ENCODE measurements at regions not wholly inside any gene's neighbourhood (a gene's known extent, or its start where the extent isn't known, plus 50 kb on each side); places are given as distances from the start of the nearest gene placed in this dataset.

GRCh38 chr12:88842314-88842713 is 262.0 kb upstream of the KITLG start:
- no peak overlapping the region for H3K27ac ChIP-seq (ENCODE audit: low read depth, low read length)
- H3K4me2 ChIP-seq (ENCODE audit: low read length), result no peak overlapping the region
- no peaks in the 10 kb centered on the region for H3K9me3 ChIP-seq (ENCODE audit: control insufficient read depth, insufficient read depth, low read length)
- no peaks in the 10 kb centered on the region for H3K27me3 ChIP-seq (ENCODE audit: control insufficient read depth, low read length)
- no peaks in the 10 kb centered on the region for H3F3A ChIP-seq (ENCODE audit: control insufficient read depth, insufficient read depth)
- no peaks in the 10 kb centered on the region for H3K9me2 ChIP-seq (replicated peaks; ENCODE audit: control insufficient read depth, low read length)
- H3K4me1 ChIP-seq (ENCODE audit: control insufficient read depth, low read length), result no peaks in the 10 kb centered on the region
- no peak overlapping the region for H3K4me3 ChIP-seq (ENCODE audit: low read length)
- no peaks in the 10 kb centered on the region for H4K20me1 ChIP-seq (ENCODE audit: control insufficient read depth, insufficient read depth, low read depth, low read length)
- TF ChIP-seq CTCF (IDR thresholded peaks at IDR 0.05; ENCODE audit: low read depth, low read length, poor library complexity, severe bottlenecking), result no peak
- TF ChIP-seq EZH2phosphoT487 (IDR thresholded peaks at IDR 0.05; ENCODE audit: borderline replicate concordance, low read length), result no peak
- H3K36me3 ChIP-seq (ENCODE audit: control insufficient read depth, low read length), result no peaks in the 10 kb centered on the region
- no peaks in the 10 kb centered on the region for H3K79me2 ChIP-seq (ENCODE audit: control insufficient read depth, low read length)

- Histone ChIP-seq H3K4me3 (ENCODE audit: low read length) (no peak overlapping the region), H3K36me3 (ENCODE audit: control insufficient read depth, low read length) (no peaks in the 10 kb centered on the region), H3K9me2 (replicated peaks; ENCODE audit: control insufficient read depth, low read length) (no peaks in the 10 kb centered on the region), H3F3A (ENCODE audit: control insufficient read depth, insufficient read depth) (no peaks in the 10 kb centered on the region), H3K9me3 (ENCODE audit: control insufficient read depth, insufficient read depth, low read length) (no peaks in the 10 kb centered on the region), H3K27me3 (ENCODE audit: control insufficient read depth, low read length) (no peaks in the 10 kb centered on the region), H4K20me1 (ENCODE audit: control insufficient read depth, insufficient read depth, low read depth, low read length) (no peaks in the 10 kb centered on the region), H3K27ac (ENCODE audit: low read depth, low read length) (no peak overlapping the region), H3K4me2 (ENCODE audit: low read length) (no peak overlapping the region), H3K79me2 (ENCODE audit: control insufficient read depth, low read length) (no peaks in the 10 kb centered on the region), H3K4me1 (ENCODE audit: control insufficient read depth, low read length) (no peaks in the 10 kb centered on the region)
- TF ChIP-seq EZH2phosphoT487 (IDR thresholded peaks at IDR 0.05; ENCODE audit: borderline replicate concordance, low read length) (no peak), CTCF (IDR thresholded peaks at IDR 0.05; ENCODE audit: low read depth, low read length, poor library complexity, severe bottlenecking) (no peak)
Measured at GRCh38 chr12:88839486-88839885, 259.2 kb upstream of the KITLG start.

GRCh38 chr12:88836156-88836555 is 255.9 kb upstream of the KITLG start:
- Histone ChIP-seq H3F3A (ENCODE audit: control insufficient read depth, insufficient read depth) (no peaks in the 10 kb centered on the region), H3K4me1 (ENCODE audit: control insufficient read depth, low read length) (no peaks in the 10 kb centered on the region), H3K36me3 (ENCODE audit: control insufficient read depth, low read length) (no peaks in the 10 kb centered on the region), H3K79me2 (ENCODE audit: control insufficient read depth, low read length) (no peaks in the 10 kb centered on the region), H3K9me2 (replicated peaks; ENCODE audit: control insufficient read depth, low read length) (no peaks in the 10 kb centered on the region), H4K20me1 (ENCODE audit: control insufficient read depth, insufficient read depth, low read depth, low read length) (no peaks in the 10 kb centered on the region), H3K9me3 (ENCODE audit: control insufficient read depth, insufficient read depth, low read length) (no peaks in the 10 kb centered on the region), H3K4me2 (ENCODE audit: low read length) (no peak overlapping the region), H3K27me3 (ENCODE audit: control insufficient read depth, low read length) (no peaks in the 10 kb centered on the region), H3K27ac (ENCODE audit: low read depth, low read length) (no peak overlapping the region), H3K4me3 (ENCODE audit: low read length) (no peak overlapping the region)
- TF ChIP-seq EZH2phosphoT487 (IDR thresholded peaks at IDR 0.05; ENCODE audit: borderline replicate concordance, low read length) (no peak), CTCF (IDR thresholded peaks at IDR 0.05; ENCODE audit: low read depth, low read length, poor library complexity, severe bottlenecking) (no peak)

GRCh38 chr12:88834226-88834625 is 254.0 kb upstream of the KITLG start:
- TF ChIP-seq CTCF (IDR thresholded peaks at IDR 0.05; ENCODE audit: low read depth, low read length, poor library complexity, severe bottlenecking) (no peak), EZH2phosphoT487 (IDR thresholded peaks at IDR 0.05; ENCODE audit: borderline replicate concordance, low read length) (no peak)
- H3K27me3 ChIP-seq (ENCODE audit: control insufficient read depth, low read length), result no peaks in the 10 kb centered on the region
- no peaks in the 10 kb centered on the region for H3K4me1 ChIP-seq (ENCODE audit: control insufficient read depth, low read length)

More at GRCh38 chr12:88834226-88834625, 254.0 kb upstream of the KITLG start:
- no peak overlapping the region for H3K4me3 ChIP-seq (ENCODE audit: low read length)
- no peaks in the 10 kb centered on the region for H3K9me3 ChIP-seq (ENCODE audit: control insufficient read depth, insufficient read depth, low read length)
- H4K20me1 ChIP-seq (ENCODE audit: control insufficient read depth, insufficient read depth, low read depth, low read length), result no peaks in the 10 kb centered on the region
- no peak overlapping the region for H3K4me2 ChIP-seq (ENCODE audit: low read length)
- no peaks in the 10 kb centered on the region for H3K9me2 ChIP-seq (replicated peaks; ENCODE audit: control insufficient read depth, low read length)
- no peak overlapping the region for H3K27ac ChIP-seq (ENCODE audit: low read depth, low read length)
- no peaks in the 10 kb centered on the region for H3K36me3 ChIP-seq (ENCODE audit: control insufficient read depth, low read length)
- H3K79me2 ChIP-seq (ENCODE audit: control insufficient read depth, low read length), result no peaks in the 10 kb centered on the region
- no peaks in the 10 kb centered on the region for H3F3A ChIP-seq (ENCODE audit: control insufficient read depth, insufficient read depth)

Data from DOHH2 (cell line).